SK-N-MC (cell line): ENCODE measurements at regions not wholly inside any gene's neighbourhood (a gene's known extent, or its start where the extent isn't known, plus 50 kb on each side); places are given as distances from the start of the nearest gene placed in this dataset.

Experiments used
- EZH2 ChIP-seq: fragments of 200-600 bp; sonication (generic); IDR thresholded peaks from one replicate; pipeline ENCODE4 v1.6.1; 2017; ENCODE audit warnings: antibody characterized with exemption
- POLR2AphosphoS5 ChIP-seq: IDR thresholded peaks from 2 replicates; pipeline ENCODE4 v1.6.1; 2012; ENCODE audit warnings: mild to moderate bottlenecking, low read depth, low read length, borderline replicate concordance

GRCh38 chr2:41399437-41400087 is 648.3 kb upstream of the PKDCC start:
- no peak for TF ChIP-seq EZH2
- TF ChIP-seq POLR2AphosphoS5, result no peak
